K562 (cell line): ENCODE measurements at regions not wholly inside any gene's neighbourhood (a gene's known extent, or its start where the extent isn't known, plus 50 kb on each side); places are given as distances from the start of the nearest gene placed in this dataset.
"Not testable (repeated sequence)": the region's sequence is repeated elsewhere in the genome, so short reads cannot be mapped to it uniquely, and the experiment has no call there.

Source experiments
- ATAC-seq: fragments of 200-7000 bp; cut with Tn5 transposase; 3 replicates; pipeline ENCODE4 v1.9.1; 2020; ENCODE audit warnings: moderate library complexity
- BruUV-seq: library from RNA; stranded (reverse); fragments of 400-500 nt; replicated peaks from 2 replicates; lab custom pipeline; 2021; lab: Mats Ljungman, UMichigan
- CTCF ChIA-PET: fragments of 300-600 bp; formaldehyde crosslinking; extraction: SDS; loops from one replicate; lab custom pipeline; 2021; ENCODE audit warnings: low intra/inter-chr PET ratio; lab: Yijun Ruan, JAX
- POLR2A ChIA-PET: fragments of 300-600, 350-650 bp; sonication (Branson Sonifier 250); formaldehyde crosslinking; extraction: SDS; loops from one replicate; lab custom pipeline; 2021; ENCODE audit warnings: antibody characterized with exemption, inconsistent platforms; lab: Yijun Ruan, JAX
- DNase-seq, 4 experiments: peaks; one replicate each; pipeline versions ENCODE4 v3.0.0 to v3.0.0-alpha.2; 2011 to 2018; ENCODE audit warnings: low spot score in 3 of 4, mixed read lengths in 3 of 4; ENCODE audit errors: extremely low read depth in 1 of 4
- FAIRE-seq: peaks from 2 replicates; lab custom pipeline; 2011; peaks lifted over from hg19 to GRCh38; lab: Jason Lieb, UNC
- H2AFZ ChIP-seq: 2 replicates; pipeline ENCODE4 v1.6.0; 2011; ENCODE audit warnings: low read depth, low read length, control low read depth, inconsistent platforms
- H3K27ac ChIP-seq: fragments of 200-600 bp; 3 replicates; pipeline ENCODE4 v1.8.0; 2011; ENCODE audit warnings: low read depth, mild to moderate bottlenecking, control low read depth, inconsistent platforms, low read length, moderate library complexity, mixed read lengths; ENCODE audit errors: extremely low read depth
- H3K27me3 ChIP-seq, 2 experiments: fragments of 300-600 bp in 1 of 2; 2 replicates in 1 of 2; 3 replicates in 1 of 2; pipeline versions ENCODE4 v1.6.0 to v1.8.0; 2011; ENCODE audit warnings: inconsistent platforms in 2 of 2, low read length in 2 of 2, mild to moderate bottlenecking in 1 of 2, mixed read lengths in 1 of 2, moderate library complexity in 1 of 2; ENCODE audit not compliant: control insufficient read depth in 2 of 2, insufficient read depth in 2 of 2
- H3K36me3 ChIP-seq: fragments of 300-600 bp; 3 replicates; pipeline ENCODE4 v1.8.0; 2011; ENCODE audit warnings: mild to moderate bottlenecking, low read length, inconsistent platforms; ENCODE audit not compliant: control insufficient read depth, insufficient read depth
- H3K4me1 ChIP-seq, 2 experiments: fragments of 200-600 bp in 1 of 2; replicated peaks in 1 of 2; 2 replicates in 1 of 2; 3 replicates in 1 of 2; pipeline versions ENCODE4 v1.5.1 to v1.8.0; 2011; ENCODE audit warnings: inconsistent platforms in 2 of 2, low read length in 2 of 2, mild to moderate bottlenecking in 1 of 2, mixed read lengths in 1 of 2, moderate library complexity in 1 of 2; ENCODE audit not compliant: control insufficient read depth in 2 of 2, insufficient read depth in 2 of 2
- H3K4me2 ChIP-seq: 2 replicates; pipeline ENCODE4 v1.6.1; 2011; ENCODE audit warnings: low read length, control low read depth, inconsistent platforms, mixed read lengths; ENCODE audit not compliant: insufficient read depth
- H3K4me3 ChIP-seq: fragments of 200-600 bp; sonication (generic), shearing (Covaris generic); 2 replicates; pipeline ENCODE4 v1.5.1; 2016; ENCODE audit warnings: control low read depth, inconsistent platforms
- H3K79me2 ChIP-seq: fragments of 200-600 bp; 3 replicates; pipeline ENCODE4 v1.8.0; 2011; ENCODE audit warnings: low read length, inconsistent platforms; ENCODE audit not compliant: control insufficient read depth, insufficient read depth
- H3K9ac ChIP-seq, 2 experiments: 2 replicates each; pipeline versions ENCODE4 v1.6.0 to v1.6.1; 2011; ENCODE audit warnings: low read depth in 2 of 2, low read length in 2 of 2, control low read depth in 1 of 2, inconsistent platforms in 1 of 2, mild to moderate bottlenecking in 1 of 2, mixed read lengths in 1 of 2; ENCODE audit not compliant: insufficient read depth in 1 of 2
- H3K9me1 ChIP-seq: one replicate; pipeline ENCODE4 v1.6.0; 2011; ENCODE audit warnings: inconsistent platforms, mild to moderate bottlenecking, low read length, moderate library complexity; ENCODE audit not compliant: control insufficient read depth, insufficient read depth
- H3K9me3 ChIP-seq: replicated peaks from 2 replicates; pipeline ENCODE4 v1.5.1; 2011; ENCODE audit warnings: low read depth, low read length, inconsistent platforms; ENCODE audit not compliant: control insufficient read depth, insufficient read depth
- H4K20me1 ChIP-seq: replicated peaks from 2 replicates; pipeline ENCODE4 v1.6.1; 2011; ENCODE audit warnings: low read length, inconsistent platforms, mixed read lengths; ENCODE audit not compliant: control insufficient read depth, insufficient read depth
- WGBS: fragments of 100-300 bp; shearing (Covaris generic); methylation state at CpG from one replicate; pipeline ENCODE4 v1.1.6; 2016; ENCODE audit warnings: low coverage, mixed read lengths; ENCODE audit not compliant: insufficient coverage; ENCODE audit errors: missing lambda C conversion rate; 5-methylcytosine and 5-hydroxymethylcytosine counted together
- in situ Hi-C: fragments of 300-500 bp; cut with MboI; formaldehyde crosslinking; loops from 4 replicates; pipeline ENCODE4 v1.15.0; 2018; ENCODE audit warnings: inconsistent platforms, mixed read lengths
- intact Hi-C: fragments of 100-400 bp; cut with micrococcal nuclease; formaldehyde crosslinking; loops from 2 replicates; pipeline ENCODE4 v1.14.2; 2022

- H2AFZ ChIP-seq, H3K27ac ChIP-seq, H3K9me1 ChIP-seq, H3K9ac ChIP-seq, H3K4me3 ChIP-seq, H3K36me3 ChIP-seq, H4K20me1 ChIP-seq, H3K27me3 ChIP-seq, DNase-seq, intact Hi-C loops, H3K79me2 ChIP-seq, POLR2A ChIA-PET, BruUV-seq, in situ Hi-C loops, ATAC-seq, H3K9me3 ChIP-seq, CTCF ChIA-PET, H3K4me1 ChIP-seq, H3K4me2 ChIP-seq, FAIRE-seq: not testable (repeated sequence)
- WGBS = 50% methylated on average over 3 of the region's 3 CpGs
Observed at GRCh38 chr9:41018948-41019347, 109.5 kb downstream of the FOXD4L6 start.

GRCh38 chr9:41016699-41017098 is 111.8 kb downstream of the FOXD4L6 start:
- H3K4me3 ChIP-seq, FAIRE-seq, H3K27ac ChIP-seq, H4K20me1 ChIP-seq, H3K4me1 ChIP-seq, H3K79me2 ChIP-seq, H3K9me3 ChIP-seq, DNase-seq, H3K9me1 ChIP-seq, H3K4me2 ChIP-seq, H3K9ac ChIP-seq, in situ Hi-C loops, BruUV-seq, H3K27me3 ChIP-seq, H2AFZ ChIP-seq, ATAC-seq, CTCF ChIA-PET, intact Hi-C loops, H3K36me3 ChIP-seq, POLR2A ChIA-PET: not testable (repeated sequence)
- 38% methylated on average over 1 of the region's 2 CpGs for WGBS
